Nephron (organoid): ENCODE measurements at regions not wholly inside any gene's neighbourhood (a gene's known extent, or its start where the extent isn't known, plus 50 kb on each side); places are given as distances from the start of the nearest gene placed in this dataset.

Experiments used
- H3K27ac Mint-ChIP-seq, 3 experiments: 2 replicates each; pipeline ENCODE4 v1.8.0; 2020; ENCODE audit warnings: mixed read lengths in 3 of 3, mild to moderate bottlenecking in 2 of 3, moderate library complexity in 1 of 3
- H3K27me3 Mint-ChIP-seq: 2 replicates; pipeline ENCODE4 v1.8.0; 2021; ENCODE audit warnings: low read depth, mild to moderate bottlenecking, moderate library complexity, mixed read lengths
- H3K36me3 Mint-ChIP-seq: 2 replicates; pipeline ENCODE4 v1.8.0; 2020; ENCODE audit warnings: low read depth, mixed read lengths
- H3K4me1 Mint-ChIP-seq: 2 replicates; pipeline ENCODE4 v1.8.0; 2020; ENCODE audit warnings: mixed read lengths
- H3K4me3 Mint-ChIP-seq, 3 experiments: 2 replicates each; pipeline ENCODE4 v1.8.0; 2020; ENCODE audit warnings: mild to moderate bottlenecking in 3 of 3, mixed read lengths in 3 of 3, moderate library complexity in 2 of 3
- H3K9me3 Mint-ChIP-seq: 2 replicates; pipeline ENCODE4 v1.8.0; 2020; ENCODE audit warnings: mixed read lengths
- TF ChIP-seq, protein P1 (sequence below), 3 experiments: fragments of 200-600 bp; sonication (generic); IDR thresholded peaks; one replicate each; pipeline ENCODE4 v1.5.0; 2021; ENCODE audit warnings: antibody characterized with exemption in 3 of 3; ENCODE audit not compliant: unreplicated experiment in 3 of 3

DNA sequence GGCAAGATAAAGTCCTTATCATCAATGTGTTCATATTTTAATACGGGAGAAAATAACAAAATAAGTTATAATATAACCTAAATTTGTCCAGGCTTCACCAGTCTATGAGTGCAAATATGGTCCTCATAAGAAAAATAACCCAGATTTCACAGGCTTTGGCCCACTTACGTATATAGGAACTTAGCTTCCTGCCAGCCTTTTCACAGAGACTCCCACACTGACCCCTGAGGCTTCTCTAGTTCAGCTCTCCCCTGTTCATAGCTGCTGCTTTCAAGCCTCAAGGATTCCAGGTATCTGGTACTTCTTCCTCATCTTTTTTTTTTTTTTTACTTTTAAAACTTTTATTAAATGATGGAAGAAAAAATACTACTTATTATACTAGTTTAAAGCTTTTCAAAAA is 74.9 kb upstream of the PELI1 start:
- TF ChIP-seq, protein P1, sequence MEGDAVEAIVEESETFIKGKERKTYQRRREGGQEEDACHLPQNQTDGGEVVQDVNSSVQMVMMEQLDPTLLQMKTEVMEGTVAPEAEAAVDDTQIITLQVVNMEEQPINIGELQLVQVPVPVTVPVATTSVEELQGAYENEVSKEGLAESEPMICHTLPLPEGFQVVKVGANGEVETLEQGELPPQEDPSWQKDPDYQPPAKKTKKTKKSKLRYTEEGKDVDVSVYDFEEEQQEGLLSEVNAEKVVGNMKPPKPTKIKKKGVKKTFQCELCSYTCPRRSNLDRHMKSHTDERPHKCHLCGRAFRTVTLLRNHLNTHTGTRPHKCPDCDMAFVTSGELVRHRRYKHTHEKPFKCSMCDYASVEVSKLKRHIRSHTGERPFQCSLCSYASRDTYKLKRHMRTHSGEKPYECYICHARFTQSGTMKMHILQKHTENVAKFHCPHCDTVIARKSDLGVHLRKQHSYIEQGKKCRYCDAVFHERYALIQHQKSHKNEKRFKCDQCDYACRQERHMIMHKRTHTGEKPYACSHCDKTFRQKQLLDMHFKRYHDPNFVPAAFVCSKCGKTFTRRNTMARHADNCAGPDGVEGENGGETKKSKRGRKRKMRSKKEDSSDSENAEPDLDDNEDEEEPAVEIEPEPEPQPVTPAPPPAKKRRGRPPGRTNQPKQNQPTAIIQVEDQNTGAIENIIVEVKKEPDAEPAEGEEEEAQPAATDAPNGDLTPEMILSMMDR (IDR thresholded peaks at IDR 0.05; ENCODE audit: unreplicated experiment in 3 of 3), result no peak
- Mint-ChIP-seq H3K27ac (peak overlapping the region in 1 of 3 experiments; percentile 47), H3K4me1 (peaks cover 48% of the 10 kb centered on the region), H3K36me3 (no peaks in the 10 kb centered on the region), H3K9me3 (no peaks in the 10 kb centered on the region), H3K27me3 (peaks cover 3% of the 10 kb centered on the region), H3K4me3 (no peak overlapping the region)

DNA sequence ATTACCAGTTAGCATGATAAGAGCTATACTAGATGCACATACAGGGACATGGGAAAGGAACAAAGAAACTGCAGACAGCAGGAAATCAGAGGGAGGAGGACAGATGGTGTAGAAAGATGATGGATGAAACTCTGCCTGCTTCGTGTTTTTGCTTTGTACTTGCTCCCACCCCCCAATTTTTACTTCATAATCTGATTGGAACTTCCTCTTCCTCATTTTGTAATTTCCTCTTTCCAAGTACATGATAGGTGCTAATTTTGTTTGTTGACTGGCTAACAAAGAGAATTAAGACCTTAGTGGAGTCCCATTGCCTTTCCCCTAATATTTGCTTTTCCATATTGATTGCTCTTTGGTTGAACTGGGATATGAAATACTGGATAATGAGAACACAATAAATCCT is 76.0 kb upstream of the PELI1 start:
- Mint-ChIP-seq H3K9me3 (no peaks in the 10 kb centered on the region), H3K27ac (peak overlapping the region in 2 of 3 experiments; percentile 33 to 48), H3K4me1 (peaks cover 42% of the 10 kb centered on the region), H3K27me3 (peaks cover 3% of the 10 kb centered on the region), H3K36me3 (no peaks in the 10 kb centered on the region), H3K4me3 (no peak overlapping the region)
- TF ChIP-seq, protein P1 (IDR thresholded peaks at IDR 0.05; ENCODE audit: unreplicated experiment in 3 of 3), result no peak

DNA sequence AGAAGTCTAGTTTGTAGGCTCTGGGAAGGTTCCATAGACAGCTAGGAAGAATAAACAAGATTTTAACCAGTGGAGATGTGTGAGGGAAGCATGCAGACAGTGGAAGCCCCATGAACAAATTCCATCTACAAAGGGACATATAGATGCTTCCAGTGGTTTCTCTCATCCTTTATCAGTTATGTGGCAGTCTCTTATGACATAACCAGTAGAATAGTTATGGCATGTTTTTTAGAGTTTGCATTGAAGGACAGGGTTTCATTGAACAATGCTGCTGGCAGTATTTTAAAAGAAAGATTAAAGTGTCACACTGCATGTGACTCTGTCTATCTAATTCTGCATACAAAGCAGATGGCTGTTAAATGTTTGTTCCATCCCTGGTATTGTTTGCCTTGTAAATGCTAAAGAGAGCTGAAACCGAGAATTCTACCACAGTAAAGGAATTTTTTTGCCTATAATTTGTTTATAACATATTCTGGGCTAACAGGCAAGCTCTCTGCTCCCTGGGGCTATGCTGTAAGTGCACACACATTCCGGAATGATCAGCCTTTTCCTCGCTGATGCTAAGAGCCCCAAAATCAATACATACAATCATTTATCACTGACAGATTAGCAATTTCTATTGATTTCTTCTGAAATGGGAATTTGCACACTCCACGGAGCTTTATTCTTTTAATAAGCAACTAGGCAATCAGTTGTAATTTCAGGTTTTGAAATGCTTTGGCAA is 76.8 kb upstream of the PELI1 start:
- peak overlapping the region in 2 of 3 experiments; percentile 48 to 65 for H3K27ac Mint-ChIP-seq
- TF ChIP-seq, protein P1 (IDR thresholded peaks at IDR 0.05; ENCODE audit: unreplicated experiment in 3 of 3), result no peak
- no peaks in the 10 kb centered on the region for H3K36me3 Mint-ChIP-seq
- H3K4me3 Mint-ChIP-seq, result no peak overlapping the region
- peaks cover 3% of the 10 kb centered on the region for H3K27me3 Mint-ChIP-seq
- peaks cover 42% of the 10 kb centered on the region for H3K4me1 Mint-ChIP-seq
- no peaks in the 10 kb centered on the region for H3K9me3 Mint-ChIP-seq

DNA sequence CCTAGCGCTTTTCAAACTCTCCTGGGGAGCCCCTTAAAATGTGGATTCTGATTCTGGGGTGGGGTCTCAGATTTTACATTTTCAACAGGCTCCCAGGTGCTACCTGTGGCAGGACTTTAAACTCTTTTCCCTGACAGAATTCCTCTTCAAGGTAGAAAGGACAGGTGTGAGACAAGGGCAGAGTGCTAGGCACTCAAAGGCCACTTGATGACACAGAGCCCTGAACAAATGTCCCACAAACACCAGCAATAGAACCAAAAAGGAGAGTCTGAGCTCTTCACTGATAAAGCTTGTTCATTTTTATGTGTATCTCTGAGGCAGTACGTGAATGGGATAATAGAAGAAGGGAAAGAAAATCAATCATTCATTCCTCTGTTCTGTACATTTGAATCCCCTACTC is 77.7 kb upstream of the PELI1 start:
- H3K27me3 Mint-ChIP-seq, result no peaks in the 10 kb centered on the region
- H3K4me1 Mint-ChIP-seq, result peaks cover 46% of the 10 kb centered on the region
- peak overlapping the region in 1 of 3 experiments; percentile 4 for H3K4me3 Mint-ChIP-seq
- peak overlapping the region; percentile 45 to 48 (median 46) for H3K27ac Mint-ChIP-seq
- no peaks in the 10 kb centered on the region for H3K9me3 Mint-ChIP-seq
- H3K36me3 Mint-ChIP-seq, result no peaks in the 10 kb centered on the region
- TF ChIP-seq, protein P1 (IDR thresholded peaks at IDR 0.05; ENCODE audit: unreplicated experiment in 3 of 3), result no peak

DNA sequence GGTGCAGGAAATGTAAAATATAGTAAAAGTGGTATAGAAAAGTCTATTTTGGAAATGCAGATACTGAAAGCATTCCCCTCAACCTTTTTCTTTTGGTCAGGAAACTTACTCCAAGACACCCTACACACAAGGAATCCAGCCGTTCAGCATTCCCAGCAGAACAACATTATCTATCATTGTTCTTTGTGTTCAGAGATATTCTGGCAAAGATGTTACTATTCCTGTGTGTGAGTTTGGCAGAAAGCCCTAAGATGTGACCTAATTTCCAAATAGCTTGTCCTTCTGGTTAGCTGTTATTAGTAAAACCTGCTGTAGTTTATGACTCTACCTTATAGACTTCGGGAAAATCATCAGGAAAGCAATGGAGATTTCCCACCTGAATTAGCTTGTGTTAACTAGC is 78.1 kb upstream of the PELI1 start:
- H3K27me3 Mint-ChIP-seq, result no peaks in the 10 kb centered on the region
- TF ChIP-seq, protein P1 (IDR thresholded peaks at IDR 0.05; ENCODE audit: unreplicated experiment in 3 of 3), result no peak
- peaks cover 49% of the 10 kb centered on the region for H3K4me1 Mint-ChIP-seq
- H3K36me3 Mint-ChIP-seq, result no peaks in the 10 kb centered on the region
- peak overlapping the region in 1 of 3 experiments; percentile 4 for H3K4me3 Mint-ChIP-seq
- peak overlapping the region; percentile 45 to 48 (median 46) for H3K27ac Mint-ChIP-seq
- no peaks in the 10 kb centered on the region for H3K9me3 Mint-ChIP-seq

DNA sequence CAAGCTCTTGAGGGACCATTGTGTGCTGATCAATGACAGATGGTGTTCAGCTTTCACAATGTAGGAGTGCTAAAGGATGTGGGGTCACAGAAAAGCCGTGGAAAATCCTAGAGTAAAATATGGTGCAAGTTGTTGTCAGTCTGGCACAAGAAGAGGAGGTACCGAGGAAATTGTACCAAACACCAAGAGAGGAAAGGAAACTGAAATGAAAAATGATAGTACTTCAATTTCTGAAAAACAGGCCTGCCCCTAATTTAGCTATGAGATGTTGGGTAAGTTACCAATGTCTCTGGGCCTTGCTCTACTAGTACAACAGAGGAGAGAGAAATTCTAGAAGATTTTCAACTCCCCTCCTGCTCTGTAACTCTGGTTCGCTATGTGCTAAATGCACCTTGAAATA is 78.8 kb upstream of the PELI1 start:
- H3K27me3 Mint-ChIP-seq, result no peaks in the 10 kb centered on the region
- no peaks in the 10 kb centered on the region for H3K9me3 Mint-ChIP-seq

More for the DNA sequence above, 78.8 kb upstream of the PELI1 start:
- H3K4me3 Mint-ChIP-seq, result peak overlapping the region in 1 of 3 experiments; percentile 23
- no peaks in the 10 kb centered on the region for H3K36me3 Mint-ChIP-seq
- TF ChIP-seq, protein P1 (IDR thresholded peaks at IDR 0.05; ENCODE audit: unreplicated experiment in 3 of 3), result no peak
- peak overlapping the region; percentile 45 to 54 (median 48) for H3K27ac Mint-ChIP-seq
- peaks cover 56% of the 10 kb centered on the region for H3K4me1 Mint-ChIP-seq
